ENCODE measurements at regions not wholly inside any gene's neighbourhood (a gene's known extent, or its start where the extent isn't known, plus 50 kb on each side); places are given as distances from the start of the nearest gene placed in this dataset.

DNA sequence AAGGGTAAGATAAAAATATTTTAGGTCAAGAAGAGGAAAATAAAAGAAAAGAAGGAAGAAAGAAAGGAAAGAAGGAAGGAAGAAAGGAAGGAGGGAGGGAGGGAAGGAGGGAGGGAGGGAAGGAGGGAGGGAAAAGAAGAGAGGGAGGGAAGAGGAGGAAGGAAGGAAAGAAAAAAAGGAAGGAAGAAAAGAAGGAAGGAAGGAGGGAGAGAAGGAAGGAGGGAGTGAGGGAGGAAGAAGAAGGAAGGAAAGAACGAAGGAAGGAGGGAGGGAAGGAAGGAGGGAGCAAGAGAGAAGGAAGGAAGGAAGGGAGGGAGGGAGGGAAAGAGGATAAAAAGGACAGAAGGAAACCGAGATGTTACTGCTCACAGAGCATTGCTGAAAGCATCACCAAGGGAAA is 209.5 kb upstream of the PITRM1 start:
- TF ChIP-seq, protein P1, sequence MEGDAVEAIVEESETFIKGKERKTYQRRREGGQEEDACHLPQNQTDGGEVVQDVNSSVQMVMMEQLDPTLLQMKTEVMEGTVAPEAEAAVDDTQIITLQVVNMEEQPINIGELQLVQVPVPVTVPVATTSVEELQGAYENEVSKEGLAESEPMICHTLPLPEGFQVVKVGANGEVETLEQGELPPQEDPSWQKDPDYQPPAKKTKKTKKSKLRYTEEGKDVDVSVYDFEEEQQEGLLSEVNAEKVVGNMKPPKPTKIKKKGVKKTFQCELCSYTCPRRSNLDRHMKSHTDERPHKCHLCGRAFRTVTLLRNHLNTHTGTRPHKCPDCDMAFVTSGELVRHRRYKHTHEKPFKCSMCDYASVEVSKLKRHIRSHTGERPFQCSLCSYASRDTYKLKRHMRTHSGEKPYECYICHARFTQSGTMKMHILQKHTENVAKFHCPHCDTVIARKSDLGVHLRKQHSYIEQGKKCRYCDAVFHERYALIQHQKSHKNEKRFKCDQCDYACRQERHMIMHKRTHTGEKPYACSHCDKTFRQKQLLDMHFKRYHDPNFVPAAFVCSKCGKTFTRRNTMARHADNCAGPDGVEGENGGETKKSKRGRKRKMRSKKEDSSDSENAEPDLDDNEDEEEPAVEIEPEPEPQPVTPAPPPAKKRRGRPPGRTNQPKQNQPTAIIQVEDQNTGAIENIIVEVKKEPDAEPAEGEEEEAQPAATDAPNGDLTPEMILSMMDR (IDR thresholded peaks at IDR 0.05; ENCODE audit: low read depth, low read length, poor library complexity, severe bottlenecking), result no peak
- no peak for TF ChIP-seq EZH2phosphoT487 (IDR thresholded peaks at IDR 0.05; ENCODE audit: borderline replicate concordance, low read length)
